ENCODE measurements at regions not wholly inside any gene's neighbourhood (a gene's known extent, or its start where the extent isn't known, plus 50 kb on each side); places are given as distances from the start of the nearest gene placed in this dataset.

DNA sequence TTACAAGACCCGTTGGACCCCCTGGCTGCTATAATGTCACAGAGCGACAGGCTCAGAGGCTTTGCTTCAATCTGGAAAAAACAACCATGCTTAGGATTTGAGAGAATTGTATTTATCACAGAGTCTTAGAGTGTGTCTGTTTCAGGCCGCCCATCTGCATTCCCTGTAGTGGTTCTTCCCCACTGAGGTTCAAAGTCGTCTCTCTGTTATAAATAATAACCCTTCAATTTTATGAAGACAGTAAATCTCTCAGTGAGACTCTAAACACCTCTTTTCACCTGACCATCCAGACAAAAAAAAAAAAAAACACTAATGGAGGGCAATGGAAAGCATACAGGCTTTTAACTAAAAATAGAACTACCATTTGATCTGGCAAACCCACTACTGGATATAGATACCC lies 565.4 kb upstream of the AUTS2 start:
- TF ChIP-seq, protein P1, sequence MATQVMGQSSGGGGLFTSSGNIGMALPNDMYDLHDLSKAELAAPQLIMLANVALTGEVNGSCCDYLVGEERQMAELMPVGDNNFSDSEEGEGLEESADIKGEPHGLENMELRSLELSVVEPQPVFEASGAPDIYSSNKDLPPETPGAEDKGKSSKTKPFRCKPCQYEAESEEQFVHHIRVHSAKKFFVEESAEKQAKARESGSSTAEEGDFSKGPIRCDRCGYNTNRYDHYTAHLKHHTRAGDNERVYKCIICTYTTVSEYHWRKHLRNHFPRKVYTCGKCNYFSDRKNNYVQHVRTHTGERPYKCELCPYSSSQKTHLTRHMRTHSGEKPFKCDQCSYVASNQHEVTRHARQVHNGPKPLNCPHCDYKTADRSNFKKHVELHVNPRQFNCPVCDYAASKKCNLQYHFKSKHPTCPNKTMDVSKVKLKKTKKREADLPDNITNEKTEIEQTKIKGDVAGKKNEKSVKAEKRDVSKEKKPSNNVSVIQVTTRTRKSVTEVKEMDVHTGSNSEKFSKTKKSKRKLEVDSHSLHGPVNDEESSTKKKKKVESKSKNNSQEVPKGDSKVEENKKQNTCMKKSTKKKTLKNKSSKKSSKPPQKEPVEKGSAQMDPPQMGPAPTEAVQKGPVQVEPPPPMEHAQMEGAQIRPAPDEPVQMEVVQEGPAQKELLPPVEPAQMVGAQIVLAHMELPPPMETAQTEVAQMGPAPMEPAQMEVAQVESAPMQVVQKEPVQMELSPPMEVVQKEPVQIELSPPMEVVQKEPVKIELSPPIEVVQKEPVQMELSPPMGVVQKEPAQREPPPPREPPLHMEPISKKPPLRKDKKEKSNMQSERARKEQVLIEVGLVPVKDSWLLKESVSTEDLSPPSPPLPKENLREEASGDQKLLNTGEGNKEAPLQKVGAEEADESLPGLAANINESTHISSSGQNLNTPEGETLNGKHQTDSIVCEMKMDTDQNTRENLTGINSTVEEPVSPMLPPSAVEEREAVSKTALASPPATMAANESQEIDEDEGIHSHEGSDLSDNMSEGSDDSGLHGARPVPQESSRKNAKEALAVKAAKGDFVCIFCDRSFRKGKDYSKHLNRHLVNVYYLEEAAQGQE (IDR thresholded peaks at IDR 0.05; ENCODE audit: insufficient read depth in 1 of 2, low read depth in 2 of 2, low read length in 2 of 2) = no peak
- TF ChIP-seq POLR2AphosphoS5 (IDR thresholded peaks at IDR 0.05; ENCODE audit: low read depth, low read length) = no peak
- TF ChIP-seq SIN3A (IDR thresholded peaks at IDR 0.05; ENCODE audit: borderline replicate concordance, insufficient read depth, low read length) = no peak
- no peak for TF ChIP-seq TAF1 (IDR thresholded peaks at IDR 0.05; ENCODE audit: borderline replicate concordance, insufficient read depth, low read length)
- TF ChIP-seq FOXP2 (optimal IDR thresholded peaks at IDR 0.05; ENCODE audit: borderline replicate concordance, extremely low read depth, extremely low read length, insufficient read depth) = no peak

DNA sequence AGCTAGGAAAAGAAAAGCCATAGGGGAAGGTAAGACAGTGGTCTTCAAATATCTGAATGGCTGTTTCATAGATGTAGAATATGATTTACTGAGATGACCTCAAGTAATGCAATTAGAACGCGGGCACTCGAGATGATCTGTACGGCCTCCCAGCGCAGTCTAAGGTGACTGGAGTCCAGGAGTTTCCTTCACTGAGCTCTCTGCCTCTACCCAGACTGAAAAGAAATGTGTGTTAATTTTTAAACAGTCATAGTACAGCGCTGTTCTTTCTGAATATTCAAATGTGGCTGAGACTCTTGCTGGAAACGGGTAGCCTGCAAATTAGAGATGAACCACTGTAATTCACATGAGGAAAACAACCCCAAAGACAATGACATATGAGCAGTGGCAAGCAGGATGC lies 562.4 kb upstream of the AUTS2 start:
- TF ChIP-seq, protein P1 (IDR thresholded peaks at IDR 0.05; ENCODE audit: insufficient read depth in 1 of 2, low read depth in 2 of 2, low read length in 2 of 2) = no peak
- TF ChIP-seq SIN3A (IDR thresholded peaks at IDR 0.05; ENCODE audit: borderline replicate concordance, insufficient read depth, low read length) (no peak), FOXP2 (optimal IDR thresholded peaks at IDR 0.05; ENCODE audit: borderline replicate concordance, extremely low read depth, extremely low read length, insufficient read depth) (no peak), POLR2AphosphoS5 (IDR thresholded peaks at IDR 0.05; ENCODE audit: low read depth, low read length) (no peak), TAF1 (IDR thresholded peaks at IDR 0.05; ENCODE audit: borderline replicate concordance, insufficient read depth, low read length) (no peak)

DNA sequence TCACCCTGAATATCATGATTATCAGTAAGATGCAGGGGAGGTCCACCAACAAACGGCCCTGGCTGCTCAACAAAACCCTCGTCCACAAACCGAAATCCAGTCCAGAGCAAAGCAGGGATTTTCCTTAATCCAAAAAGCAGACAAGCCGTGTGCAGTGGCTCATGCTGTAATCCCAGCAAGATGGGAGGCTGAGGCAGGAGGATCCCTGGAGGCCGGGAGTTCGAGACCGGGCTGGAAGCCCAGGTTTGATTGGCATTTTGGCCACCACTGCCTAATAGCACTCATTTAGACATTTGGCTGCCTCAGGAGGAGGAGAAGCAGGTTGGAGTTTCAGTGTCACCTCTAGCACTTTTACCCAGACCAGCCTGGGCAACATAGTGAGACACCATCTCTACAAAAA lies 562.0 kb upstream of the AUTS2 start:
- TF ChIP-seq POLR2AphosphoS5 (IDR thresholded peaks at IDR 0.05; ENCODE audit: low read depth, low read length) (no peak), FOXP2 (optimal IDR thresholded peaks at IDR 0.05; ENCODE audit: borderline replicate concordance, extremely low read depth, extremely low read length, insufficient read depth) (no peak), SIN3A (IDR thresholded peaks at IDR 0.05; ENCODE audit: borderline replicate concordance, insufficient read depth, low read length) (no peak), TAF1 (IDR thresholded peaks at IDR 0.05; ENCODE audit: borderline replicate concordance, insufficient read depth, low read length) (no peak)
- TF ChIP-seq, protein P1 (IDR thresholded peaks at IDR 0.05; ENCODE audit: insufficient read depth in 1 of 2, low read depth in 2 of 2, low read length in 2 of 2) = no peak

DNA sequence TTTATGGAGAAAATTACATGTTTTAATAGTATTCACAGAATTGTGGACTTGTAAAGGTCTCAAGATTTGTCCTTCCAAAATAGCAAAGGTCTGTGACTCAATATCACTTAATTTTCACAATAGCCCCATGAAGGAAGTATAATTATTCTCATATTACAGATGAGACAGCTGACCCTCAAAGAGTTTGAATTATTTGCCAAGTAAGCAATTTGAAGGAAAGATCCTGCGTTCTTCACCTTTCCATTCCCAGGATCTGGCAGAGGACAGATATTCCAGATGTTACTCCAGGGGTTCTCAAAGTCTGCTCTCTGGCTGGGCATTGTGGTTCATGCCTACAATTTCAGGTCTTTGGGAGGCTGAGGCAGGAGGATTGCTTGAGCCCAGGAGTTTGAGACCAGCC lies 559.4 kb upstream of the AUTS2 start:
- no peak for TF ChIP-seq TAF1 (IDR thresholded peaks at IDR 0.05; ENCODE audit: borderline replicate concordance, insufficient read depth, low read length)
- TF ChIP-seq, protein P1 (IDR thresholded peaks at IDR 0.05; ENCODE audit: insufficient read depth in 1 of 2, low read depth in 2 of 2, low read length in 2 of 2) = no peak
- no peak for TF ChIP-seq POLR2AphosphoS5 (IDR thresholded peaks at IDR 0.05; ENCODE audit: low read depth, low read length)
- no peak for TF ChIP-seq FOXP2 (optimal IDR thresholded peaks at IDR 0.05; ENCODE audit: borderline replicate concordance, extremely low read depth, extremely low read length, insufficient read depth)
- TF ChIP-seq SIN3A (IDR thresholded peaks at IDR 0.05; ENCODE audit: borderline replicate concordance, insufficient read depth, low read length) = no peak

DNA sequence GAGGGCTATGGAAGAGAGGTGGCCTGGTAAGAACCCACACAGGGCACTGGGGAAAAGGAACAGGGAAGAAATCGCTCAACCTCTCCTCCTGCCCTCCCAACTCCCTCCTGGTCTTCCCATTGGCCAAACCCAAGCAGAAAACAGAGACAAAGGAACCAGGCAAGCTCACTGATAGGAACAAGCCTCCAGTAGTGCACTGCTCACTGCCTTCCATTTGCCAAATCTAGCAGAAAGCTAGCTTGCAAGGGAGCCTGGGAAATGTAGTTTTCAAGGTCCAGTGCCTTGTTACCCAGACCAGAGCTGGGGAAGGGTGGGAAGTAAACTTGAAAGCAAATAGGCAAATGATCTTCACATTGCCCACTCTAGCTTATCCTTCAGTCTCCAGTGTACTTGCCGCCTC lies 556.1 kb upstream of the AUTS2 start:
- no peak for TF ChIP-seq SIN3A (IDR thresholded peaks at IDR 0.05; ENCODE audit: borderline replicate concordance, insufficient read depth, low read length)
- TF ChIP-seq FOXP2 (optimal IDR thresholded peaks at IDR 0.05; ENCODE audit: borderline replicate concordance, extremely low read depth, extremely low read length, insufficient read depth) = no peak
- no peak for TF ChIP-seq TAF1 (IDR thresholded peaks at IDR 0.05; ENCODE audit: borderline replicate concordance, insufficient read depth, low read length)
- no peak for TF ChIP-seq POLR2AphosphoS5 (IDR thresholded peaks at IDR 0.05; ENCODE audit: low read depth, low read length)
- TF ChIP-seq, protein P1 (IDR thresholded peaks at IDR 0.05; ENCODE audit: insufficient read depth in 1 of 2, low read depth in 2 of 2, low read length in 2 of 2) = no peak

Data from PFSK-1 (cell line).